Uterus (tissue), 2 donors: ENCODE measurements at regions not wholly inside any gene's neighbourhood (a gene's known extent, or its start where the extent isn't known, plus 50 kb on each side); places are given as distances from the start of the nearest gene placed in this dataset.

ENCODE experiments used
- CTCF ChIP-seq, 4 experiments: fragments of 200-600 bp in 2 of 4; fragments of 450-650 bp in 2 of 4; sonication (generic) in 2 of 4; IDR thresholded peaks; one replicate each; pipeline ENCODE4 v1.5.1; 2016 to 2019; ENCODE audit warnings: antibody characterized with exemption in 4 of 4, mild to moderate bottlenecking in 2 of 4, moderate library complexity in 1 of 4
- POLR2A ChIP-seq, 2 donors: fragments of 450-650 bp; IDR thresholded peaks; one replicate each; pipeline ENCODE4 v1.6.1; 2016; ENCODE audit warnings: antibody characterized with exemption in 2 of 2, mild to moderate bottlenecking in 1 of 2, moderate library complexity in 1 of 2

- TF ChIP-seq CTCF (IDR thresholded peaks at IDR 0.05), result no peak
- no peak for TF ChIP-seq POLR2A (IDR thresholded peaks at IDR 0.05)
These were observed 431.4 kb downstream of the DIPK2A start for GRCh38 chr3:144403040-144403457.
